WERI-Rb-1 (cell line): ENCODE measurements at regions not wholly inside any gene's neighbourhood (a gene's known extent, or its start where the extent isn't known, plus 50 kb on each side); places are given as distances from the start of the nearest gene placed in this dataset.

Source experiments
- DNase-seq: peaks from one replicate; pipeline ENCODE4 v3.0.0-alpha.2; 2020
- H3K27ac ChIP-seq: fragments of 250-450 bp; sonication (Bioruptor Pico); 2 replicates; pipeline ENCODE4 v1.5.1; 2020; ENCODE audit warnings: mild to moderate bottlenecking, moderate library complexity
- H3K27me3 ChIP-seq: fragments of 250-450 bp; sonication (Bioruptor Pico); 2 replicates; pipeline ENCODE4 v1.5.1; 2021; ENCODE audit warnings: mild to moderate bottlenecking, low read depth, moderate library complexity; ENCODE audit not compliant: insufficient read depth, severe bottlenecking
- H3K36me3 ChIP-seq: fragments of 250-450 bp; sonication (Bioruptor Pico); 2 replicates; pipeline ENCODE4 v1.5.1; 2020; ENCODE audit warnings: mild to moderate bottlenecking, moderate library complexity
- H3K4me3 ChIP-seq: 2 replicates; pipeline ENCODE4 v1.5.1; 2011; ENCODE audit warnings: low read depth, mild to moderate bottlenecking, control low read depth, low read length
- H3K9me3 ChIP-seq: fragments of 250-450 bp; sonication (Bioruptor Pico); 2 replicates; pipeline ENCODE4 v1.5.1; 2021; ENCODE audit warnings: mild to moderate bottlenecking, moderate library complexity; ENCODE audit not compliant: severe bottlenecking
- TF ChIP-seq, protein P1 (sequence below): IDR thresholded peaks from 2 replicates; pipeline ENCODE4 v1.5.1; 2011; ENCODE audit warnings: low read depth, mild to moderate bottlenecking, control low read depth, inconsistent platforms, low read length

DNA sequence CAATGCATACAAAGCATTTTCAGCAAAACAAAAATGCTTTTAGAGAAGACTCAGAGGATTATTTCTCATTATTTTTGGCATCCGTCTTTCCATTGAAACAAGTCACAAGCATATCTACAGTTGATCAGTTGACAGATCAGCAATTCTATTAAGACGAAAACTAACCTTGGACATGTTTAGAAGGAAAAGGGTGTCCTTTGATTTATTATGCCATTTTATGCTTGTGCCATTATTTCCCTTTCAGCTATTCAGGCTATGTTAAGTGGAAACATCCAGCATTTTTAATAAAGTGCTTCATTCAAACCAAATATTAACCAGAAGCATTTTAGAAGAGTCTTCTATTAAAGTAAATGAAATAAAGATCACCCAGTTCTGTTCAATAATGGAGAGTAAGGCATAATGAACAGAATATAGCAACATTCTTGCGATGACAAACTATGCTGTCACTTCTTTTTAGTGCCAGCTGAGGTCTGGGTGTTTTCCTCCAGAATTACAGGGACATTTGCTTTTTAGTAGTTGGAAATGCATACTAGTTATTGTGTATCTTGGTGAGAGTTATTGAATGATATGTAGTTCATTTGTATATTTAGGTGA lies 481.4 kb downstream of the PLA2G4A start:
- Histone ChIP-seq H3K9me3 (no peaks in the 10 kb centered on the region), H3K27me3 (no peaks in the 10 kb centered on the region), H3K36me3 (no peaks in the 10 kb centered on the region), H3K4me3 (no peak overlapping the region), H3K27ac (no peak overlapping the region)
- TF ChIP-seq, protein P1, sequence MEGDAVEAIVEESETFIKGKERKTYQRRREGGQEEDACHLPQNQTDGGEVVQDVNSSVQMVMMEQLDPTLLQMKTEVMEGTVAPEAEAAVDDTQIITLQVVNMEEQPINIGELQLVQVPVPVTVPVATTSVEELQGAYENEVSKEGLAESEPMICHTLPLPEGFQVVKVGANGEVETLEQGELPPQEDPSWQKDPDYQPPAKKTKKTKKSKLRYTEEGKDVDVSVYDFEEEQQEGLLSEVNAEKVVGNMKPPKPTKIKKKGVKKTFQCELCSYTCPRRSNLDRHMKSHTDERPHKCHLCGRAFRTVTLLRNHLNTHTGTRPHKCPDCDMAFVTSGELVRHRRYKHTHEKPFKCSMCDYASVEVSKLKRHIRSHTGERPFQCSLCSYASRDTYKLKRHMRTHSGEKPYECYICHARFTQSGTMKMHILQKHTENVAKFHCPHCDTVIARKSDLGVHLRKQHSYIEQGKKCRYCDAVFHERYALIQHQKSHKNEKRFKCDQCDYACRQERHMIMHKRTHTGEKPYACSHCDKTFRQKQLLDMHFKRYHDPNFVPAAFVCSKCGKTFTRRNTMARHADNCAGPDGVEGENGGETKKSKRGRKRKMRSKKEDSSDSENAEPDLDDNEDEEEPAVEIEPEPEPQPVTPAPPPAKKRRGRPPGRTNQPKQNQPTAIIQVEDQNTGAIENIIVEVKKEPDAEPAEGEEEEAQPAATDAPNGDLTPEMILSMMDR: no peak
- no peak for DNase-seq

DNA sequence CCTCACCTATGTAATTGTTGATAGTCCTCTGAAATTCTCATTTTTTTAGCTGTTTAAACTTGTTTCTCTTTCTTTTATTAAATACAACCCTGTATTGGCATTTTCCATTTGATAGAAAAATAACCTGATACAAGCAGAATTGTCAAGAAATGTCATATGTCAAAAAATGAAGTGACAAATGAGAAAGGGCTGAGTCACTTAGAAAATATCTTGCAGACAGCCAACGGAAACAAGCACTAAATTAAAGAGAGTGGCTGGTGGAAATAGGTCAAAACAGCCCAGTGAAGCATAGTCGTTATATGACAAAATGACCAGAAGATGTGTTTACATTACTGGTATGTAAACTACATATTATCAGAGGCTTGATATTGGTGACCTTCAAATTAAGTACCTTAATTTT lies 484.4 kb downstream of the PLA2G4A start:
- H3K27me3 ChIP-seq: no peaks in the 10 kb centered on the region
- H3K27ac ChIP-seq: no peak overlapping the region
- TF ChIP-seq, protein P1: no peak
- H3K9me3 ChIP-seq: no peaks in the 10 kb centered on the region
- no peak overlapping the region for H3K4me3 ChIP-seq
- no peak for DNase-seq
- no peaks in the 10 kb centered on the region for H3K36me3 ChIP-seq

DNA sequence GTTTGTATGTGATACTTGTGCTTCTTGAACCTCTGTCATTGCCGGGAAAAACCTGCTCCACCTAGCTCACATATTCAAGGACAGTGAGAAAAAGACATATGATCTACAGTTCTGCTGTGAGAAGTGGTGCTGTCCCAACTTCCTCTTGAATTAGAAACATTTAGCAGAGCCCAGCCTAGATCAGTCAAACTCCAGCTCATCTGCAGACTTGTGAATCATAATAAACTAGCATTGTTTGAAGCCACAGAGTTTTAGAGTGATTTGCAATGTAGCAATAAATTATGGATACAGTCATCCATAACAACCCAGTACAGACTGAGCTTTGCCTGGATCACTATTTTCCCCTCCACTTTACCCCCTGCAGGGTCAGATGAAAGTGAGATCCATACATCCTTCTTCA lies 497.8 kb downstream of the PLA2G4A start:
- TF ChIP-seq, protein P1: no peak

DNA sequence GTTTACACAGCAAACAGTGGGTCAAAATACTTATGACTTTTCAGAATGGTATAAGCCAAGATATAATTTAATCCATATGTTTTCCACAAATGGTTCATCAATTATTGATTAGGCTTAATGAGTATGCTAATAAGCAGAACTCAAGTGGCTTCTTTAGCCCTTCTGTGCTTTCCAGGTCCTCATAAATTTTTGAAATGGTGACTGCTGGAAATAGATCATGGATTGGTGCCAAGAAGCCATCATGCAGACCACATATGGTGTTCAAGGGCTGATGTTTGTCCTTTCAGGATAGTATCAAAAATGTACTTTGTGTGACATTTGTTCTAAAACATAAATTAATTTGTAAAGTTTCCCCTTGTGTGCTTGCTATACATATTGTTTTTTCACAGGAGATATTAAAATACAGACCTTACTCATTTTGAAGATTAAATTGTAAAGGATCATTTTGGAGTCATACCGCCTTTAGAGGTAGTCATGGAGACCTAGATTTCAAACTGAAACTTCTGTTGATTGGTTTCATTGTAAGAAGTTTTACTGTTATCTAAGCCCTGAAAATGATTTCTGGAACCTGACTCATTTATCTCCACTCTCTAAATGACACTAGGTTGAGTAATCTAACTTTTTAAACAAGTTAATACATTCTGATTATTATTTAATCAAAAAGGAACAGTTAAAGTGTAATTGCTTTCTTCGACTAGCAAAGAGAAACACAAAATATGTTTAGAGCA lies 507.9 kb downstream of the PLA2G4A start:
- no peaks in the 10 kb centered on the region for H3K36me3 ChIP-seq
- no peak for DNase-seq
- no peaks in the 10 kb centered on the region for H3K9me3 ChIP-seq
- no peaks in the 10 kb centered on the region for H3K27me3 ChIP-seq
- TF ChIP-seq, protein P1: no peak
- H3K27ac ChIP-seq: no peak overlapping the region
- no peak overlapping the region for H3K4me3 ChIP-seq

More for the DNA sequence above, 497.8 kb downstream of the PLA2G4A start:
- H3K27ac ChIP-seq: no peak overlapping the region
- DNase-seq: no peak
- no peaks in the 10 kb centered on the region for H3K27me3 ChIP-seq
- no peak overlapping the region for H3K4me3 ChIP-seq
- H3K36me3 ChIP-seq: no peaks in the 10 kb centered on the region
- H3K9me3 ChIP-seq: no peaks in the 10 kb centered on the region

DNA sequence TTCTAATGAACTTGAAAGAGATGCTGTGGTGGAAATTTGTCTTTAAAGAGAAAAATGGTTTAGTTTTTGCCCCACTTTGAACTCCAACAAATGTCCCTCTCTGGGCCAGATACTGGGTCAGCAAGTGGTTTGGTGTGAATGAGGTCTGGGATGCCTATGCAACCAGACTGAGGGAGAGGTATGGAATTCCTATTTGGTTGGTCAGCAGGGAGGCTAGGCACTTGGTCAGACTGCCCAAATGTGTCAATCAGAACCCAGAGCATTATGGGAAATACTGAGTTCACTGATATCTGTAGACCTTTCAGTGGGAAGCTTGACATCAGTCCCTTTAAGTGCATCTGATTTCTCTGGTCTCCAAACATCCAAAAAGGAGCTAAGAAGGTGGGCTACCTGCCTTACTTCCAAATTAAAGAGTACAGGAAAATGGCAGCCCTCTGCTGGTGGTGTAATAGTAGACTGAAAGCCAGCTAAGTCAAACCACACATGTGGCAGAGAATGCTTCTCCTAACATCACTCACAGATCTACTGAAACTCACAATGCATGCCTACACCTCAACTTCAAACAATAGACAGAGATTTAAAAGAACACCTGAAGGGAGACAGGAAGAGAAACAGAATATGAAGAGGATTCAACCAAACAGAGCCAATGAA lies 510.1 kb downstream of the PLA2G4A start:
- Histone ChIP-seq H3K4me3 (no peak overlapping the region), H3K9me3 (no peaks in the 10 kb centered on the region), H3K27me3 (no peaks in the 10 kb centered on the region), H3K27ac (no peak overlapping the region), H3K36me3 (no peaks in the 10 kb centered on the region)
- TF ChIP-seq, protein P1: no peak
- no peak for DNase-seq
